ENCODE measurements at regions not wholly inside any gene's neighbourhood (a gene's known extent, or its start where the extent isn't known, plus 50 kb on each side); places are given as distances from the start of the nearest gene placed in this dataset.

GRCh38 chr17:79560527-79560926 lies 50.3 kb downstream of the RBFOX3 start:
- intact Hi-C loops (cut with DNase I; ENCODE audit: low total_unique reads), result no loop called here
- H3K36me3 ChIP-seq, result no peaks in the 10 kb centered on the region
- no peak overlapping the region for H3K4me3 ChIP-seq
- DNase-seq (ENCODE audit: low spot score in 2 of 2), result no peak
- no peak overlapping the region for H3K27ac ChIP-seq
- no peaks in the 10 kb centered on the region for H3K4me1 ChIP-seq
- TF ChIP-seq CTCF (IDR thresholded peaks at IDR 0.05) (no peak), POLR2A (IDR thresholded peaks at IDR 0.05) (no peak)
- peaks cover 0 to 61% of the 10 kb centered on the region in 2 donors for H3K27me3 ChIP-seq
- H3K9me3 ChIP-seq, result no peaks in the 10 kb centered on the region

- no peak overlapping the region for H3K27ac ChIP-seq
- H3K9me3 ChIP-seq, result no peaks in the 10 kb centered on the region
- intact Hi-C loops (cut with DNase I; ENCODE audit: low total_unique reads), result no loop called here
- no peaks in the 10 kb centered on the region for H3K4me1 ChIP-seq
- no peak overlapping the region for H3K4me3 ChIP-seq
- DNase-seq (ENCODE audit: low spot score in 2 of 2), result no peak
- H3K27me3 ChIP-seq, result peaks cover 0 to 61% of the 10 kb centered on the region in 2 donors
- no peak for TF ChIP-seq POLR2AphosphoS5 (IDR thresholded peaks at IDR 0.05)
- no peak for TF ChIP-seq CTCF (IDR thresholded peaks at IDR 0.05)
- no peak for TF ChIP-seq POLR2A (IDR thresholded peaks at IDR 0.05)
- no peaks in the 10 kb centered on the region for H3K36me3 ChIP-seq
These were observed 51.6 kb downstream of the RBFOX3 start for GRCh38 chr17:79559111-79559887.

GRCh38 chr17:79558091-79558900 lies 52.6 kb downstream of the RBFOX3 start:
- intact Hi-C loops (cut with DNase I; ENCODE audit: low total_unique reads), result no loop called here
- H3K36me3 ChIP-seq, result no peaks in the 10 kb centered on the region
- TF ChIP-seq POLR2A (IDR thresholded peaks at IDR 0.05) (no peak), CTCF (IDR thresholded peaks at IDR 0.05) (no peak), POLR2AphosphoS5 (IDR thresholded peaks at IDR 0.05) (no peak)
- no peak overlapping the region for H3K27ac ChIP-seq
- no peaks in the 10 kb centered on the region for H3K9me3 ChIP-seq
- H3K4me3 ChIP-seq, result no peak overlapping the region
- H3K4me1 ChIP-seq, result no peaks in the 10 kb centered on the region
- DNase-seq (ENCODE audit: low spot score in 2 of 2), result no peak
- peaks cover 0 to 61% of the 10 kb centered on the region in 2 donors for H3K27me3 ChIP-seq

GRCh38 chr17:79557276-79558090 lies 53.4 kb downstream of the RBFOX3 start:
- TF ChIP-seq POLR2A (IDR thresholded peaks at IDR 0.05), result no peak
- no peak for TF ChIP-seq CTCF (IDR thresholded peaks at IDR 0.05)
- TF ChIP-seq POLR2AphosphoS5 (IDR thresholded peaks at IDR 0.05), result no peak
- no peaks in the 10 kb centered on the region for H3K36me3 ChIP-seq
- DNase-seq (ENCODE audit: low spot score in 2 of 2), result no peak
- no peaks in the 10 kb centered on the region for H3K4me1 ChIP-seq
- intact Hi-C loops (cut with DNase I; ENCODE audit: low total_unique reads), result no loop called here
- no peak overlapping the region for H3K27ac ChIP-seq
- H3K9me3 ChIP-seq, result peaks cover 0 to 7% of the 10 kb centered on the region in 2 donors
- no peak overlapping the region for H3K4me3 ChIP-seq
- peaks cover 0 to 56% of the 10 kb centered on the region in 2 donors for H3K27me3 ChIP-seq

Measured in breast epithelium (tissue), 4 donors.